Fibroblast of lung (primary cell): ENCODE measurements at regions not wholly inside any gene's neighbourhood (a gene's known extent, or its start where the extent isn't known, plus 50 kb on each side); places are given as distances from the start of the nearest gene placed in this dataset.

Experiments used
- CTCF ChIP-seq, 2 donors: IDR thresholded peaks in 1 of 2; conservative IDR thresholded peaks in 1 of 2; 1 replicate in 1 of 2; 2 replicates in 1 of 2; pipeline ENCODE4 v1.5.1; 2011 to 2012; ENCODE audit warnings: low read length in 2 of 2, control low read depth in 1 of 2, inconsistent platforms in 1 of 2, low read depth in 1 of 2, mild to moderate bottlenecking in 1 of 2
- EZH2 ChIP-seq: IDR thresholded peaks from 2 replicates; pipeline ENCODE4 v1.5.1; 2012; ENCODE audit warnings: low read length, control low read depth, mild to moderate bottlenecking; ENCODE audit errors: missing control alignments

GRCh38 chr5:3944930-3945329 is 349.3 kb downstream of the IRX1 start:
- TF ChIP-seq CTCF (conservative IDR thresholded peaks at IDR 0.05 in 1 of 2, IDR thresholded peaks at IDR 0.05 in 1 of 2; ENCODE audit: low read depth in 1 of 2, low read length in 2 of 2) (no peak), EZH2 (no peak)
